D721Med (cell line): ENCODE measurements at regions not wholly inside any gene's neighbourhood (a gene's known extent, or its start where the extent isn't known, plus 50 kb on each side); places are given as distances from the start of the nearest gene placed in this dataset.

Experiments used
- DNase-seq: peaks from one replicate; pipeline ENCODE4 v3.0.0; 2011; ENCODE audit warnings: low spot score; ENCODE audit not compliant: insufficient read length
- FAIRE-seq: peaks from 2 replicates; lab custom pipeline; 2011; peaks lifted over from hg19 to GRCh38; lab: Jason Lieb, UNC
- CTCF ChIP-seq: IDR thresholded peaks from 2 replicates; pipeline ENCODE4 v1.5.1; 2012; ENCODE audit warnings: mild to moderate bottlenecking, control low read depth; ENCODE audit not compliant: insufficient read depth; ENCODE audit errors: missing control alignments

GRCh38 chr16:80303691-80304090 lies 237.1 kb upstream of the DYNLRB2 start:
- TF ChIP-seq CTCF: no peak
- FAIRE-seq: no peak
- DNase-seq: no peak

GRCh38 chr16:80300876-80301275 lies 239.9 kb upstream of the DYNLRB2 start:
- no peak for DNase-seq
- TF ChIP-seq CTCF: no peak
- no peak for FAIRE-seq

- no peak for DNase-seq
- no peak for TF ChIP-seq CTCF
- no peak for FAIRE-seq
Measured at GRCh38 chr16:80300456-80300855, 240.3 kb upstream of the DYNLRB2 start.

- DNase-seq (no peak), FAIRE-seq (no peak)
- TF ChIP-seq CTCF: no peak
Measured at GRCh38 chr16:80299416-80299815, 241.4 kb upstream of the DYNLRB2 start.

- TF ChIP-seq CTCF: no peak
- no peak for FAIRE-seq
- DNase-seq: no peak
Measured at GRCh38 chr16:80298676-80299075, 242.1 kb upstream of the DYNLRB2 start.

- DNase-seq: no peak
- TF ChIP-seq CTCF: no peak
- FAIRE-seq: no peak
Measured at GRCh38 chr16:80296034-80296433, 244.8 kb upstream of the DYNLRB2 start.

DNA sequence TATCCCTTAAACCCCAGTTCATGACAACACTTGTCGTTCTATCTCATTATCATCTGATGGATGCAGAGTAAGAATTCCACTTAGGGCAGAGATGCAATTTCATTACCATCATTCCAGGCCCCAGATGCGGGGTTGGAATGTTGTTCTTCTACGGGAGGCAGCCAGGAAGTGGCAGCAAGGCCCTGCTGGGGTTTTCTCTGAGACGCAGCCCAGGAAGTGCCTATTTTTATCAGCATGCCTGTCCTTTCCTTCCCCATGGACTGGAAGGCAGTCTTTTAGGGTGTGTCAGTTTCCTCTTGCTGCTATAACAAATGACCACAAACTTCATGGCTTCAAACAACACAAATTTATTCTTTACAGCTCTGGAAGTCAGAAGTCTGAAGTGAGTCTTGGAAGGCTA lies 246.6 kb upstream of the DYNLRB2 start:
- DNase-seq (no peak), FAIRE-seq (no peak)
- TF ChIP-seq CTCF: no peak
